IMR-90 (cell line): ENCODE measurements at regions not wholly inside any gene's neighbourhood (a gene's known extent, or its start where the extent isn't known, plus 50 kb on each side); places are given as distances from the start of the nearest gene placed in this dataset.

Source experiments
- ATAC-seq: fragments of 200-7000 bp; cut with Tn5 transposase; 2 replicates; pipeline ENCODE4 v1.9.1; 2020; ENCODE audit warnings: low read depth, mild to moderate bottlenecking, moderate library complexity
- BruUV-seq: library from RNA; stranded (reverse); fragments of 400-500 nt; replicated peaks from 2 replicates; lab custom pipeline; 2021; lab: Mats Ljungman, UMichigan
- CTCF ChIA-PET: fragments of 300-600 bp; formaldehyde crosslinking; extraction: SDS; loops from one replicate; lab custom pipeline; 2021; ENCODE audit warnings: antibody characterized with exemption; lab: Yijun Ruan, JAX
- POLR2A ChIA-PET: fragments of 300-600 bp; sonication (Branson Sonifier 250); formaldehyde crosslinking; loops from one replicate; lab custom pipeline; 2022; ENCODE audit warnings: antibody characterized with exemption; ENCODE audit not compliant: unreplicated experiment; lab: Charles Lee
- DNase-seq: peaks from one replicate; pipeline ENCODE4 v3.0.0; 2013
- H2AFZ ChIP-seq: replicated peaks from 2 replicates; pipeline ENCODE3; 2013; ENCODE audit warnings: low read length, mild to moderate bottlenecking; ENCODE audit not compliant: poor library complexity
- H2AK5ac ChIP-seq: 2 replicates; pipeline ENCODE4 v1.6.1; 2013; ENCODE audit warnings: low read depth, low read length, inconsistent platforms
- H2AK9ac ChIP-seq: replicated peaks from 2 replicates; pipeline ENCODE3; 2013; ENCODE audit warnings: mild to moderate bottlenecking, low read depth, low read length, moderate library complexity; ENCODE audit not compliant: poor library complexity
- H2BK120ac ChIP-seq: 2 replicates; pipeline ENCODE4 v1.6.1; 2013; ENCODE audit warnings: low read depth, low read length, inconsistent platforms
- H2BK15ac ChIP-seq: 3 replicates; pipeline ENCODE4 v1.6.1; 2013; ENCODE audit warnings: low read depth, low read length, inconsistent platforms
- H2BK20ac ChIP-seq: 2 replicates; pipeline ENCODE4 v1.6.1; 2013; ENCODE audit warnings: low read depth, mild to moderate bottlenecking, inconsistent platforms, low read length, moderate library complexity
- H2BK5ac ChIP-seq: 2 replicates; pipeline ENCODE4 v1.6.1; 2013; ENCODE audit warnings: mild to moderate bottlenecking, low read depth, low read length, inconsistent platforms; ENCODE audit not compliant: poor library complexity, severe bottlenecking
- H3K14ac ChIP-seq: replicated peaks from 2 replicates; pipeline ENCODE4 v1.6.1; 2013; ENCODE audit warnings: low read depth, low read length, inconsistent platforms
- H3K18ac ChIP-seq: 2 replicates; pipeline ENCODE4 v1.6.1; 2013; ENCODE audit warnings: low read depth, low read length, control low read depth
- H3K23ac ChIP-seq: 2 replicates; pipeline ENCODE4 v1.6.1; 2013; ENCODE audit warnings: low read depth, low read length, inconsistent platforms
- H3K27ac ChIP-seq: 2 replicates; pipeline ENCODE4 v1.5.1; 2013; ENCODE audit warnings: mild to moderate bottlenecking, control low read depth, low read length; ENCODE audit not compliant: insufficient read depth
- H3K27me3 ChIP-seq: 2 replicates; pipeline ENCODE4 v1.6.1; 2013; ENCODE audit warnings: low read length; ENCODE audit not compliant: control insufficient read depth, insufficient read depth
- H3K36me3 ChIP-seq: 2 replicates; pipeline ENCODE4 v1.6.1; 2013; ENCODE audit warnings: low read length, mixed read lengths; ENCODE audit not compliant: control insufficient read depth, insufficient read depth
- H3K4ac ChIP-seq: 2 replicates; pipeline ENCODE4 v1.6.1; 2013; ENCODE audit warnings: low read depth, low read length, inconsistent platforms
- H3K4me1 ChIP-seq: 2 replicates; pipeline ENCODE4 v1.6.1; 2013; ENCODE audit warnings: low read length, mixed read lengths; ENCODE audit not compliant: control insufficient read depth, insufficient read depth
- H3K4me2 ChIP-seq: 2 replicates; pipeline ENCODE4 v1.6.1; 2013; ENCODE audit warnings: low read depth, mild to moderate bottlenecking, control low read depth, low read length, moderate library complexity
- H3K4me3 ChIP-seq: 2 replicates; pipeline ENCODE4 v1.5.1; 2013; ENCODE audit warnings: low read depth, mild to moderate bottlenecking, control low read depth, low read length, moderate library complexity; ENCODE audit not compliant: insufficient read depth
- H3K56ac ChIP-seq: 2 replicates; pipeline ENCODE4 v1.6.1; 2013; ENCODE audit warnings: low read length, inconsistent platforms; ENCODE audit not compliant: insufficient read depth; ENCODE audit errors: extremely low read depth
- H3K79me1 ChIP-seq, 2 experiments: 2 replicates each; pipeline ENCODE4 v1.6.1; 2013; ENCODE audit warnings: low read length in 2 of 2, inconsistent platforms in 1 of 2, low read depth in 1 of 2
- H3K9ac ChIP-seq: 2 replicates; pipeline ENCODE4 v1.6.1; 2013; ENCODE audit warnings: low read depth, low read length, control low read depth
- H3K9me1 ChIP-seq: 2 replicates; pipeline ENCODE4 v1.6.1; 2013; ENCODE audit warnings: low read length, inconsistent platforms; ENCODE audit not compliant: insufficient read depth
- H3K9me3 ChIP-seq: 2 replicates; pipeline ENCODE4 v1.6.1; 2013; ENCODE audit warnings: low read length; ENCODE audit not compliant: control insufficient read depth, insufficient read depth
- H4K20me1 ChIP-seq: 2 replicates; pipeline ENCODE4 v1.6.1; 2013; ENCODE audit warnings: low read length, inconsistent platforms; ENCODE audit not compliant: insufficient read depth
- H4K5ac ChIP-seq: 2 replicates; pipeline ENCODE4 v1.6.1; 2013; ENCODE audit warnings: mild to moderate bottlenecking, low read depth, low read length, control low read depth
- H4K8ac ChIP-seq, 2 experiments: 2 replicates each; pipeline ENCODE4 v1.6.1; 2013; ENCODE audit warnings: low read depth in 2 of 2, low read length in 2 of 2, control low read depth in 1 of 2, inconsistent platforms in 1 of 2
- H4K91ac ChIP-seq: 2 replicates; pipeline ENCODE4 v1.6.1; 2013; ENCODE audit warnings: low read depth, low read length, inconsistent platforms; ENCODE audit not compliant: insufficient read depth
- BHLHE40 ChIP-seq: fragments of 150-350 bp; IDR thresholded peaks from 2 replicates; pipeline ENCODE4 v1.6.1; 2016; ENCODE audit warnings: mild to moderate bottlenecking, low read depth, low read length
- CEBPB ChIP-seq: IDR thresholded peaks from 2 replicates; pipeline ENCODE4 v1.6.1; 2012; ENCODE audit warnings: low read depth, low read length, improper control_type of control experiment
- CHD1 ChIP-seq: IDR thresholded peaks from 2 replicates; pipeline ENCODE4 v1.6.1; 2012; ENCODE audit warnings: low read depth, low read length, improper control_type of control experiment
- CTCF ChIP-seq: conservative IDR thresholded peaks from 2 replicates; pipeline ENCODE4 v1.5.1; 2012; ENCODE audit warnings: mild to moderate bottlenecking, low read depth, low read length, improper control_type of control experiment
- FOS ChIP-seq: fragments of 150-350 bp; IDR thresholded peaks from 2 replicates; pipeline ENCODE4 v1.6.1; 2016; ENCODE audit warnings: low read depth, low read length
- MAFK ChIP-seq: IDR thresholded peaks from 2 replicates; pipeline ENCODE4 v1.6.1; 2012; ENCODE audit warnings: low read depth, low read length, improper control_type of control experiment
- MAZ ChIP-seq: IDR thresholded peaks from 2 replicates; pipeline ENCODE4 v1.6.1; 2012; ENCODE audit warnings: low read depth, mild to moderate bottlenecking, low read length, improper control_type of control experiment, moderate library complexity, borderline replicate concordance
- MXI1 ChIP-seq: IDR thresholded peaks from 2 replicates; pipeline ENCODE4 v1.6.1; 2012; ENCODE audit warnings: low read depth, mild to moderate bottlenecking, low read length, moderate library complexity, borderline replicate concordance
- NFE2L2 ChIP-seq: fragments of 150-350 bp; IDR thresholded peaks from 2 replicates; pipeline ENCODE4 v1.6.1; 2016; ENCODE audit warnings: low read depth, mild to moderate bottlenecking, low read length
- RAD21 ChIP-seq: IDR thresholded peaks from 2 replicates; pipeline ENCODE4 v1.6.1; 2012; ENCODE audit warnings: low read length, improper control_type of control experiment
- RCOR1 ChIP-seq: IDR thresholded peaks from 2 replicates; pipeline ENCODE4 v1.6.1; 2012; ENCODE audit warnings: mild to moderate bottlenecking, low read length, improper control_type of control experiment; ENCODE audit not compliant: insufficient replicate concordance
- SMC3 ChIP-seq: fragments of 150-350 bp; IDR thresholded peaks from 2 replicates; pipeline ENCODE4 v1.6.1; 2016; ENCODE audit warnings: low read depth, mild to moderate bottlenecking, antibody characterized with exemption, low read length, moderate library complexity
- USF2 ChIP-seq: fragments of 150-350 bp; IDR thresholded peaks from 2 replicates; pipeline ENCODE4 v1.6.1; 2017; ENCODE audit warnings: mild to moderate bottlenecking, antibody characterized with exemption, low read length, low read depth
- WGBS, 2 experiments: methylation state at CpG; one replicate each; pipeline versions ENCODE4 v1.1.5 to v1.1.7; 2013; ENCODE audit warnings: missing lambda C conversion rate in 2 of 2; ENCODE audit not compliant: insufficient read length in 1 of 2; ENCODE audit errors: extremely low coverage in 2 of 2; 5-methylcytosine and 5-hydroxymethylcytosine counted together
- dilution Hi-C: fragments of 300-500 bp; cut with HindIII; formaldehyde crosslinking; loops from one replicate; pipeline ENCODE4 v1.14.3; 2018; ENCODE audit warnings: low sequenced_read_pairs; ENCODE audit not compliant: unreplicated experiment
- in situ Hi-C: fragments of 300-500 bp; cut with MboI; formaldehyde crosslinking; loops from 3 replicates; pipeline ENCODE4 v1.14.3; 2019; ENCODE audit warnings: low sequenced_read_pairs, inconsistent platforms, mixed read lengths
- intact Hi-C: fragments of 100-400 bp; cut with micrococcal nuclease; formaldehyde crosslinking; loops from 2 replicates; pipeline ENCODE4 v1.10.0; 2022

GRCh38 chr18:60163622-60164021 lies 209.0 kb downstream of the MC4R start:
- H3K18ac ChIP-seq = no peak overlapping the region
- no peak overlapping the region for H3K23ac ChIP-seq
- H2AFZ ChIP-seq = no peak overlapping the region
- in situ Hi-C loops = no loop called here
- POLR2A ChIA-PET = no interaction called here
- CTCF ChIA-PET = no interaction called here
- no peak overlapping the region for H2AK5ac ChIP-seq
- no peaks in the 10 kb centered on the region for H3K9me1 ChIP-seq
- no peaks in the 10 kb centered on the region for H3K4me1 ChIP-seq
- H4K8ac ChIP-seq = no peak overlapping the region
- no peak overlapping the region for H3K9ac ChIP-seq
- H3K27me3 ChIP-seq = no peaks in the 10 kb centered on the region
- no peaks in the 10 kb centered on the region for H3K9me3 ChIP-seq
- no peak overlapping the region for H3K4me3 ChIP-seq
- intact Hi-C loops = no loop called here
- no TSS peak for BruUV-seq
- no peak for DNase-seq
- no peaks in the 10 kb centered on the region for H3K36me3 ChIP-seq
- no peak for ATAC-seq
- H2BK5ac ChIP-seq = no peak overlapping the region
- H3K56ac ChIP-seq = no peak overlapping the region
- TF ChIP-seq CEBPB (no peak), BHLHE40 (no peak), FOS (no peak), MXI1 (no peak), RCOR1 (no peak), USF2 (no peak), NFE2L2 (no peak), SMC3 (no peak), RAD21 (no peak), CTCF (no peak), MAFK (no peak), CHD1 (no peak), MAZ (no peak)
- no peak overlapping the region for H3K4ac ChIP-seq
- no peak overlapping the region for H2BK20ac ChIP-seq
- no peak overlapping the region for H3K4me2 ChIP-seq
- WGBS, 2 experiments = 71% methylated on average over 3 of the region's 5 CpGs; no CpG with 5 or more reads in 1 of the 2 experiments
- H2AK9ac ChIP-seq = no peak overlapping the region
- no peak overlapping the region for H3K27ac ChIP-seq
- H3K79me1 ChIP-seq = no peaks in the 10 kb centered on the region
- H4K91ac ChIP-seq = no peak overlapping the region
- H2BK15ac ChIP-seq = no peak overlapping the region
- H4K5ac ChIP-seq = no peak overlapping the region
- dilution Hi-C loops = no loop called here
- no peaks in the 10 kb centered on the region for H4K20me1 ChIP-seq
- H2BK120ac ChIP-seq = no peak overlapping the region
- no peak overlapping the region for H3K14ac ChIP-seq
